ENCODE measurements at regions not wholly inside any gene's neighbourhood (a gene's known extent, or its start where the extent isn't known, plus 50 kb on each side); places are given as distances from the start of the nearest gene placed in this dataset.

GRCh38 chr14:87467578-87467977 lies 525.4 kb downstream of the GALC start:
- intact Hi-C loops (cut with DNase I): no loop called here
- Histone ChIP-seq H3K36me3 (replicated peaks in 1 of 2) (no peaks in the 10 kb centered on the region), H3K9me3 (replicated peaks in 1 of 3) (no peaks in the 10 kb centered on the region), H3K4me1 (replicated peaks in 1 of 2) (no peaks in the 10 kb centered on the region), H3K27ac (no peak overlapping the region), H3K4me3 (no peak overlapping the region), H3K27me3 (no peaks in the 10 kb centered on the region)
- WGBS, 4 donors: 72 to 80% (median 76%) methylated on average over 1 of the region's 1 CpG
- no peak for DNase-seq
- TF ChIP-seq POLR2A (IDR thresholded peaks at IDR 0.05) (no peak), CTCF (IDR thresholded peaks at IDR 0.05) (no peak)

GRCh38 chr14:87465770-87466169 lies 527.2 kb downstream of the GALC start:
- no peak for DNase-seq
- 72 to 75% (median 73%) methylated on average over 4 of the region's 4 CpGs for WGBS, 4 donors
- TF ChIP-seq CTCF (IDR thresholded peaks at IDR 0.05): no peak
- no peak for TF ChIP-seq POLR2A (IDR thresholded peaks at IDR 0.05)

GRCh38 chr14:87461704-87462103 lies 531.3 kb downstream of the GALC start:
- H3K27ac ChIP-seq: no peak overlapping the region
- no peak for DNase-seq
- H3K27me3 ChIP-seq: no peaks in the 10 kb centered on the region
- 89 to 91% (median 91%) methylated on average over 6 of the region's 6 CpGs for WGBS, 4 donors
- H3K4me3 ChIP-seq: no peak overlapping the region
- no peak for TF ChIP-seq POLR2A (IDR thresholded peaks at IDR 0.05)
- no peak for TF ChIP-seq CTCF (IDR thresholded peaks at IDR 0.05)
- no peaks in the 10 kb centered on the region for H3K4me1 ChIP-seq (replicated peaks in 1 of 2)
- intact Hi-C loops (cut with DNase I): no loop called here
- H3K9me3 ChIP-seq (replicated peaks in 1 of 3): no peaks in the 10 kb centered on the region
- no peaks in the 10 kb centered on the region for H3K36me3 ChIP-seq (replicated peaks in 1 of 2)

More at GRCh38 chr14:87465770-87466169, 527.2 kb downstream of the GALC start:
- H3K36me3 ChIP-seq (replicated peaks in 1 of 2): no peaks in the 10 kb centered on the region
- H3K4me1 ChIP-seq (replicated peaks in 1 of 2): no peaks in the 10 kb centered on the region
- no peak overlapping the region for H3K27ac ChIP-seq
- H3K27me3 ChIP-seq: no peaks in the 10 kb centered on the region
- intact Hi-C loops (cut with DNase I): no loop called here
- no peak overlapping the region for H3K4me3 ChIP-seq
- no peaks in the 10 kb centered on the region for H3K9me3 ChIP-seq (replicated peaks in 1 of 3)

- Histone ChIP-seq H3K27ac (no peak overlapping the region), H3K4me3 (no peak overlapping the region), H3K27me3 (no peaks in the 10 kb centered on the region), H3K4me1 (replicated peaks in 1 of 2) (no peaks in the 10 kb centered on the region), H3K36me3 (replicated peaks in 1 of 2) (no peaks in the 10 kb centered on the region), H3K9me3 (replicated peaks in 1 of 3) (no peaks in the 10 kb centered on the region)
- intact Hi-C loops (cut with DNase I): no loop called here
- 58 to 78% (median 67%) methylated on average over 6 of the region's 6 CpGs for WGBS, 4 donors
- TF ChIP-seq POLR2A (IDR thresholded peaks at IDR 0.05) (no peak), CTCF (IDR thresholded peaks at IDR 0.05) (no peak)
- DNase-seq: no peak
These were observed 535.3 kb downstream of the GALC start for GRCh38 chr14:87457720-87458119.

Measured in adrenal gland (tissue), 9 donors.